LoVo (cell line): ENCODE measurements at regions not wholly inside any gene's neighbourhood (a gene's known extent, or its start where the extent isn't known, plus 50 kb on each side); places are given as distances from the start of the nearest gene placed in this dataset.
"Not testable (repeated sequence)": the region's sequence is repeated elsewhere in the genome, so short reads cannot be mapped to it uniquely, and the experiment has no call there.

Source experiments
- DNase-seq: peaks from one replicate; pipeline ENCODE4 v3.0.0-alpha.2; 2016; ENCODE audit warnings: low spot score

- DNase-seq = no peak
Measured at GRCh38 chr1:2950926-2951305, 70.4 kb upstream of the ACTRT2 start.

- DNase-seq = no peak
Measured at GRCh38 chr1:2951856-2952255, 69.4 kb upstream of the ACTRT2 start.

GRCh38 chr1:2952371-2952770 is 68.9 kb upstream of the ACTRT2 start:
- DNase-seq = no peak

- no peak for DNase-seq
Measured at GRCh38 chr1:2952992-2953391, 68.3 kb upstream of the ACTRT2 start.

- no peak for DNase-seq
Measured at GRCh38 chr1:2953688-2954285, 67.5 kb upstream of the ACTRT2 start.

- DNase-seq = no peak
Measured at GRCh38 chr1:2955652-2956051, 65.6 kb upstream of the ACTRT2 start.

- DNase-seq = no peak
Measured at GRCh38 chr1:2956576-2956975, 64.7 kb upstream of the ACTRT2 start.

GRCh38 chr1:2957329-2957728 is 63.9 kb upstream of the ACTRT2 start:
- DNase-seq = no peak

GRCh38 chr1:2959881-2960280 is 61.4 kb upstream of the ACTRT2 start:
- not testable (repeated sequence) for DNase-seq

GRCh38 chr1:2961081-2961480 is 60.2 kb upstream of the ACTRT2 start:
- no peak for DNase-seq

GRCh38 chr1:2961661-2962060 is 59.6 kb upstream of the ACTRT2 start:
- no peak for DNase-seq

GRCh38 chr1:2962061-2962460 is 59.2 kb upstream of the ACTRT2 start:
- no peak for DNase-seq

GRCh38 chr1:2962541-2962940 is 58.7 kb upstream of the ACTRT2 start:
- DNase-seq = no peak

GRCh38 chr1:2962946-2963345 is 58.3 kb upstream of the ACTRT2 start:
- DNase-seq = no peak

GRCh38 chr1:2965676-2966075 is 55.6 kb upstream of the ACTRT2 start:
- no peak for DNase-seq

GRCh38 chr1:2966449-2967328 is 54.6 kb upstream of the ACTRT2 start:
- DNase-seq = no peak

GRCh38 chr1:2967329-2967725 is 53.9 kb upstream of the ACTRT2 start:
- no peak for DNase-seq

GRCh38 chr1:2967881-2968280 is 53.4 kb upstream of the ACTRT2 start:
- no peak for DNase-seq

- DNase-seq = no peak
Measured at GRCh38 chr1:2968471-2968881, 52.8 kb upstream of the ACTRT2 start.

- no peak for DNase-seq
Measured at GRCh38 chr1:2969011-2969844, 52.0 kb upstream of the ACTRT2 start.

GRCh38 chr1:2969845-2970291 is 51.4 kb upstream of the ACTRT2 start:
- no peak for DNase-seq

GRCh38 chr1:2970311-2971071 is 50.8 kb upstream of the ACTRT2 start:
- no peak for DNase-seq
